ENCODE measurements at regions not wholly inside any gene's neighbourhood (a gene's known extent, or its start where the extent isn't known, plus 50 kb on each side); places are given as distances from the start of the nearest gene placed in this dataset.

GRCh38 chr12:83660727-83661358 lies 974.1 kb downstream of the TMTC2 start:
- Mint-ChIP-seq H3K4me3 (no peak overlapping the region), H3K27ac (no peak overlapping the region), H3K9me3 (no peaks in the 10 kb centered on the region), H3K27me3 (no peaks in the 10 kb centered on the region), H3K36me3 (no peaks in the 10 kb centered on the region), H3K4me1 (ENCODE audit: unreplicated experiment) (no peaks in the 10 kb centered on the region)
- TF ChIP-seq CTCF (conservative IDR thresholded peaks at IDR 0.05) = no peak
- no peak for DNase-seq (ENCODE audit: extremely low spot score, unreplicated experiment)

DNA sequence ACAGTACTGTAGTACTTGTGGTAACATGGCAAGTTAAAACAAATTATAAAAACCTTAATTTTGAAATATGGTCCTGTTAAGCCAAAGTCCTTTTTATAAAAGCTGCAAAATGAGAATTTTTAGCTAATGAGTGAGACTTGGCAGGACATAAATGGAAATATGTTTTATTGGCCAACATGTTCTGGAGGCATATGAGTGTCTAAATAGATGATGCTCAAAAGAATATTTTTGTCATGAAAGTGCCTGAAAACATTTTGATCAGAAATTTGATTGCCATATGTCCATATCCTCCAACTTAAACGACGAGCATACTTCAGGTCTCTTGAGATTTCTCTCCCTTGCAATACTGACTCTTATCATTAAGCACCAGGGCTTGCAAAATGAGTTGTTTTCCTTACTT lies 972.6 kb downstream of the TMTC2 start:
- Mint-ChIP-seq H3K4me3 (no peak overlapping the region), H3K9me3 (no peaks in the 10 kb centered on the region), H3K36me3 (no peaks in the 10 kb centered on the region), H3K4me1 (ENCODE audit: unreplicated experiment) (no peaks in the 10 kb centered on the region), H3K27ac (no peak overlapping the region), H3K27me3 (no peaks in the 10 kb centered on the region)
- TF ChIP-seq CTCF (conservative IDR thresholded peaks at IDR 0.05) = no peak
- DNase-seq (ENCODE audit: extremely low spot score, unreplicated experiment) = no peak

- Mint-ChIP-seq H3K27me3 (no peaks in the 10 kb centered on the region), H3K4me1 (ENCODE audit: unreplicated experiment) (no peaks in the 10 kb centered on the region), H3K4me3 (no peak overlapping the region), H3K27ac (no peak overlapping the region), H3K36me3 (no peaks in the 10 kb centered on the region), H3K9me3 (peaks cover 9% of the 10 kb centered on the region)
- no peak for TF ChIP-seq CTCF (conservative IDR thresholded peaks at IDR 0.05)
- no peak for DNase-seq (ENCODE audit: extremely low spot score, unreplicated experiment)
These were observed 969.3 kb downstream of the TMTC2 start for GRCh38 chr12:83656004-83656403.

GRCh38 chr12:83642205-83642604 lies 955.5 kb downstream of the TMTC2 start:
- Mint-ChIP-seq H3K36me3 (no peaks in the 10 kb centered on the region), H3K27ac (no peak overlapping the region), H3K4me3 (no peak overlapping the region), H3K27me3 (no peaks in the 10 kb centered on the region), H3K4me1 (ENCODE audit: unreplicated experiment) (no peaks in the 10 kb centered on the region), H3K9me3 (no peaks in the 10 kb centered on the region)
- DNase-seq (ENCODE audit: extremely low spot score, unreplicated experiment) = no peak
- TF ChIP-seq CTCF (conservative IDR thresholded peaks at IDR 0.05) = no peak

DNA sequence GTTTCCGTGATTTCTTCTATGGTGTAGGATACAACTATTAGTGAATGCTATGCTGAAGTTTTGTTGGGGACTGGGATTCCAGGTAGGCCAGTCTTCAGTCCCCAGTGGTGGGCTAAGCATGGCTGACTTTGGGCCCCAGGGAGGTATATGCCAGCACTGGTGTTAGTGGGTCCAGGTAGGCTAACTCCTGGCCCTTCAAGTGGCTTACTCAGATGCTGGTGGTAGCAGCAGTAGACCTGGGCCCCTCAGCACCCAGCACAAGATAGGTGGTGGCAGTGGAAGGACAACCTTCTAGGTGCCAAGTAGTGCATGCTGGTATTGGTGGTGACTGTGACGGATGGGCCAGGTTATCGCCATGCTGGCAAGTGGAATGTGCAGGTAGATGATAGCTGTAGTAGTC lies 955.1 kb downstream of the TMTC2 start:
- Mint-ChIP-seq H3K9me3 (no peaks in the 10 kb centered on the region), H3K4me1 (ENCODE audit: unreplicated experiment) (no peaks in the 10 kb centered on the region), H3K27ac (no peak overlapping the region), H3K36me3 (no peaks in the 10 kb centered on the region), H3K4me3 (no peak overlapping the region), H3K27me3 (no peaks in the 10 kb centered on the region)
- no peak for TF ChIP-seq CTCF (conservative IDR thresholded peaks at IDR 0.05)
- DNase-seq (ENCODE audit: extremely low spot score, unreplicated experiment) = no peak

Measured in type B pancreatic cell (in vitro differentiated cells).